Fibroblast of skin of right quadriceps (primary cell): ENCODE measurements at regions not wholly inside any gene's neighbourhood (a gene's known extent, or its start where the extent isn't known, plus 50 kb on each side); places are given as distances from the start of the nearest gene placed in this dataset.

Experiments
- DNase-seq: peaks from one replicate; pipeline ENCODE4 v3.0.0-alpha.2; 2013

DNA sequence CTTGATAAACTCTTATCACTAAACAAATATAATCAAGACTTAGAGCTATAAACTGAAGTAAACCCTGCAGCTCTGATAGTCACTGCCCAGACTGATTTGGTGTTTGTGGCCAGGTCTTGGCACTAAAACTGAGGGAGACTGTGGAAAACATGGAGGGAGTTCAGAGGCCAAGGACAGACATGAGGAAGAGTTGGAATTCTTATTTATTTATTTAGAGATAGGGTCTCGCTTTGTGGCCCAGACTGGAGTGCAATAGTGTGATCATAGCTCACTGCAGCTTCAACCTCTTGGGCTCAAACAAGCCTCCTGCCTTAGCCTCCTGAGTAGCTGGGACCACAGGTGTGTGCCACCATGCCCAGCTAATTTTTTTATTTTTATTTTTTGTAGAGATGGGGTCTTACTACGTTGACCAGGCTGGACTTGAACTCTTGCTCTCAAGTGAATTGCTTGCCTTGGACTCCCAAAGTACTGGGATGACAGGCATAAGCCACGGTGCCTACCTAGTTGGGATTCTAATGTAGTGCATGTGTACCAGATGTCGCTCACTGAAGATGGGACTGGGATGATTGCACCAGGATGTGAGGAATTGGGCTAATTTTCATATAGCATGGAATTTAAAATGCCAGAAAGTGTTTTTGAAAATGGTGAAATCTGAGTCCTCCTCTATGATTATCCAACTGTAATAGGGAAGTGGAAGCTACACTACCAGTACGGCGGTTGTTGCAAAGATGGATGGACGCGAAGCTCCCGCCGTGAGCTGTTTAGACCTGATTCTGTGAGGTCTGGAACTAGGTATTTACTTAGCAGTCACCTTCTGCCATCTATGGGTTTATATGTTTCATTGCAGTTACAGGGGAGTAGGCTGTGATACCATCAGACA is 52.7 kb upstream of the CTLA4 start:
- DNase-seq: peak; percentile 79

DNA sequence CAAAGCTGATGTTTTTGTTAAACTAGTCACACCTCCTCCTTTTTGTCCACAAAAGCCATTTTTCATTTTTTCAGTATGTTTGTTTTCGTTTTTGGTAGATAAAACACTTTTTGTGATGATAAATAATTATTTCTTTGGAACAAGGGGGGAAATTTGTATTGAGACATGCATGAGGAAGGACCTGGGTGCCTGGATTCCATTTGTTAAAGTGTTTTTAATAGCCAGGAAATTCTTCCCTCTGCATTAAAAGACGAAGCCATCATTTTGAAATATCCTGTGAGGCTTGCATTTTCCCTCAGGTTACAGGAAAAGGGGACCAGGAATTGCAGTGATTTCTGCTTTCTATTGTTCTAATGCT is 52.1 kb upstream of the CTLA4 start:
- no peak for DNase-seq

- DNase-seq: no peak
Measured at GRCh38 chr2:203817147-203817546, 50.4 kb upstream of the CTLA4 start.
